ENCODE measurements at regions not wholly inside any gene's neighbourhood (a gene's known extent, or its start where the extent isn't known, plus 50 kb on each side); places are given as distances from the start of the nearest gene placed in this dataset.
"Not testable (repeated sequence)": the region's sequence is repeated elsewhere in the genome, so short reads cannot be mapped to it uniquely, and the experiment has no call there.

GRCh38 chr19:27892500-27892899 is 1320.5 kb downstream of the UQCRFS1 start:
- no peak for DNase-seq (ENCODE audit: low read depth)

DNA sequence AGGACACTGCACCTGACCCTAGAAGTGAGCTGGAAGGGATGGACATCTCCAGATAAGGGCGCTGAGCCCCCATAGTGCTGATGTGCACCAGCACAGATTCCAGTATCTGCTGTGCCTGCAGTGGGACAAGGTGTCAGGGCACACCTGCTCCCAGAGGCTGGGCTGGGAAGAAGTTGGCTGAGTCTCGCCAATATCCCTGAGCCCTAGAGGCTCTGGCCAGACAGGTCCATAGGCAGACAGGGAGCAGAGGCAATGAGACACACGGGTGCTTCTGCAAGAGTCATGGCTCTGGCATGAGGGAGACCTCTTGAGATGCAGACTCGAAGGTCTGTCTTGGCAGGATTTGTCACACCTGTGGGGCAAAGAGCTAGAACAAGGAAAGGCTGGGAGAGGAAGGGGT is 1321.5 kb downstream of the UQCRFS1 start:
- DNase-seq (ENCODE audit: low read depth) = no peak

GRCh38 chr19:27890696-27891095 is 1322.3 kb downstream of the UQCRFS1 start:
- DNase-seq (ENCODE audit: low read depth) = no peak

GRCh38 chr19:27890206-27890605 is 1322.7 kb downstream of the UQCRFS1 start:
- no peak for DNase-seq (ENCODE audit: low read depth)

GRCh38 chr19:27889156-27889555 is 1323.8 kb downstream of the UQCRFS1 start:
- DNase-seq (ENCODE audit: low read depth) = no peak

DNA sequence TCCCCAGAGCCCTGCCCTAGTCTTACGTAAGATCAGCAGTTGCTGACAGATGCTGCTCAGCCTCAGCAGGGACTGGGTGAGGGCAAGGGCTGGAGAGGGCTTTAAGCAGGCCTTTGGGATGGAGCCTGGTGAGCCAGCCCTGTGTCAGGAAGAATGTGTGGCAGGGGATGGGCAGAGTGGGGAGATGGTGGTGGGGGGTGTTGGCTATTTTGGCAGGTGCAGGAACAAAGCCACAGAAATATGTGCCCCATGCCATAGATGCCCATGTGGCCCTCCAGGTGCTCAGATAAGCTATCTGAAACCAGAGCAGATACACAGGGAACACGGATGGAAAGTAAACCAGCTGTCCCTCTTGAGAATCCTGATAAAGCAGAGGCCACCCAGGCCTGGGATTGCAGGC is 1325.0 kb downstream of the UQCRFS1 start:
- DNase-seq (ENCODE audit: low read depth) = no peak

- no peak for DNase-seq (ENCODE audit: low read depth)
These were observed 1327.6 kb downstream of the UQCRFS1 start for GRCh38 chr19:27885359-27885758.

- no peak for DNase-seq (ENCODE audit: low read depth)
These were observed 1328.6 kb downstream of the UQCRFS1 start for GRCh38 chr19:27884376-27884775.

DNA sequence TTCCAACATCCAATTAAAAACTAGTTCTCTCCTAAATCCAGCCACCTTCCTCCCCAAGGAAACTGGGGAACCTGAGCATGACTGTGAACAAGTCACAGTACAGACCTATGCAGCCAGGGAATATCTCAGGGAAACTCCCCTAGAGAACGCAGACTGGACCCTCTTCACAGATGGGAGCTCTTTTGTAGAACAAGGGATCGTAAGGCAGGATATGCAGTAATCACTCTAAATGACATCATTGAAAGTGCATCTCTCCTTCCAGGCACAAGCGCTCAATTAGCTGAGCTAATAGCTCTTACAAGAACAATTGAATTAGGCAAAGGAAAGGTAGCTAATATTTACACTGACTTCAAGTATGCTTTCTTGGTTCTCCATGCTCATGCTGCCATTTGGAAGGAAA is 1331.7 kb downstream of the UQCRFS1 start:
- DNase-seq (ENCODE audit: low read depth) = no peak

DNA sequence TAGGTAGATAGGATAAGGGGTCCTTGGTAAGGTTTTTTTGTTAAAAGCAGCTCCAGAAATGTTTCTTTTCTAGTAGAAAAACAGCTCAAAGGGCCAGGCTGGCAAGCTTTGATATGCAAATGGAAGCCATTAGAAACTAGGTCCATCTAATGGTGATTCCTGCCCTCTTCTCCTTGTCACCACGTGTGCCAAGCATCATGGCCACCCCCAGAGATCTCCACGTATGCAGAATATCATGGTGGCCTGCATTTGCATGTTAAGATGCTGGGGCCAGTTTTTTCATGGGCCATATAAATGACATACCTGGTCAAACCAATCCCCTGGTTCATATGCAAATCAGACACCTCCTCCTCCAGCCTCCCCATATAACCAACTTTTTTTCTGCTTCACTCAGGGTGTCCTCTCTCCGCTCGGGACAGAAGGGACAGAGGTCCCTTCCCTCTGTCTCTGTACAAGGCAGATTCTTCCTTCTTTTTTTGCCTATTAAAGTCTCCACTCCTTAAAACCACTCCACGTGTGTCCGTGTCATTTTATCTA is 1335.9 kb downstream of the UQCRFS1 start:
- DNase-seq (ENCODE audit: low read depth) = no peak

DNA sequence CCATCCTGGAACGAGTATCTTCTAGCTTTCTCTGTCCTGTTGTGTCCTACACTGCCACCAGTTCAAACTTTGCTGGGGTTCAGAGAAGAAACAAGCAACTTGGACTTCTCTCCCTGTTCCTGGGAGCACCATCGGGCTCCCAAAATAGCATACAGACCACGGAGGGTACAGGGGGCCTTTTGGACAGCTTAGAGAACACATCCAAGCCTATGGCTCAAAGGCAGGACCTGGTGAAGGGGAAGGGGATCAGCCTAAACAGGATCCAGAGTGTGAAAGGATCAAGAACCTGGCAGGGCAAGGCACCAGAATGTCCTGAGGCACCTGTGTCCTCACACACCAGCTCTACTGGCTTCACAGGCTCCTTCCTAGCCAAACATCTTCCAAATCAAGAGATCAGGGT is 1336.5 kb downstream of the UQCRFS1 start:
- DNase-seq (ENCODE audit: low read depth) = no peak

DNA sequence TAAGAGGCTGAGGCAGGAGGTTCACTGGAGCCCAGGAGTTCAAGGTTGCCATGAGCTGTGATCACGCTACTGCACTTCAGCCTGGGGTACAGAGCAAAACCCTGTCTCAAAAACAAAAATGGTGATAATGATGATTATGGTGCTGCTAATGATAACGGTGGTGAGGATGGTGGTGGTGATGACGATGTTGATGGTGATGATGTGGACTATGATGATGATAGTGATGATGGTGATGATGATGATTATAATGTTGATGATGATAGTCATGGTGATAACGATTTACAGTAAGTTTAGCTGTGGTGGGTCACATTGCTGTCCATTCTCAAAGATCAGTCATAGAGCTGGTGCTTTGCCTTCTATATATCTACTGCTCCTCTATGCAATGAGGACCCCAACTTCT is 1340.6 kb downstream of the UQCRFS1 start:
- DNase-seq (ENCODE audit: low read depth) = no peak

DNA sequence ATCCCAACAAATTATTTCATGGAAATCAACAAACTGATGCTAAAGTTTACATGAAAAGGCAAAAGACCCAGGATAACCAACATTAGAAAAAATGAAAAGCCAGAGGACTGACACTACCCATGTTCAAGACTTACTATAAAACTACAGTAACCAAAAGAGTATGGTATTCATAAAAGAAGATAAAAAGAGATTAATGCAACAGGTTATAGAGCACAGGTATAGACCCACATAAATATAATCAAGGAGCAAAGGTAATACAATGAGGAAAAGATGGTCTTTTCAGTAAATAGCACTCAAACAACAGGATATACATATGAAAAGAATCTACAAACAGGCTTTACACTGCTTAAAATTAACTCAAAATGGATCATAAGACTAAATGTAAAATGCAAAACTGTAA is 1342.7 kb downstream of the UQCRFS1 start:
- no peak for DNase-seq (ENCODE audit: low read depth)

DNA sequence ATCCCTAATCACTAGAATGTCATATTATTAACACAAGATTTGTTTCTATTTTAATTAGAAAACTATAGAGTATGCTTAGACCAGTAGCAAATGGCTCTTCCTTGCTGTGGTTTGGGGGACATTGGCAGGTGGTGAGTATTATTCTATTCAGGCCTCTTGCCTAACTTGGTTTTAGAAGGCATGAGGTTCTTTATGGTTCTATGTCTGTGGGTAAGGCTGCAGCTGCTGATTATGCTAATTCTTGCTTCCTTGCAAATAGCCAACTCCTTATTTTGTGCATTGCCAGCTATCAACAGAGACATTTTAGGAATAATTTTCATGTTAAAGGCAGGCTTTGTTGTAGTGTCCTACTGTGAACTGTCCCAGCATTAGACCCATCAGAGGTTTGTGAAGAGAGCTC is 1344.9 kb downstream of the UQCRFS1 start:
- DNase-seq (ENCODE audit: low read depth) = no peak

DNA sequence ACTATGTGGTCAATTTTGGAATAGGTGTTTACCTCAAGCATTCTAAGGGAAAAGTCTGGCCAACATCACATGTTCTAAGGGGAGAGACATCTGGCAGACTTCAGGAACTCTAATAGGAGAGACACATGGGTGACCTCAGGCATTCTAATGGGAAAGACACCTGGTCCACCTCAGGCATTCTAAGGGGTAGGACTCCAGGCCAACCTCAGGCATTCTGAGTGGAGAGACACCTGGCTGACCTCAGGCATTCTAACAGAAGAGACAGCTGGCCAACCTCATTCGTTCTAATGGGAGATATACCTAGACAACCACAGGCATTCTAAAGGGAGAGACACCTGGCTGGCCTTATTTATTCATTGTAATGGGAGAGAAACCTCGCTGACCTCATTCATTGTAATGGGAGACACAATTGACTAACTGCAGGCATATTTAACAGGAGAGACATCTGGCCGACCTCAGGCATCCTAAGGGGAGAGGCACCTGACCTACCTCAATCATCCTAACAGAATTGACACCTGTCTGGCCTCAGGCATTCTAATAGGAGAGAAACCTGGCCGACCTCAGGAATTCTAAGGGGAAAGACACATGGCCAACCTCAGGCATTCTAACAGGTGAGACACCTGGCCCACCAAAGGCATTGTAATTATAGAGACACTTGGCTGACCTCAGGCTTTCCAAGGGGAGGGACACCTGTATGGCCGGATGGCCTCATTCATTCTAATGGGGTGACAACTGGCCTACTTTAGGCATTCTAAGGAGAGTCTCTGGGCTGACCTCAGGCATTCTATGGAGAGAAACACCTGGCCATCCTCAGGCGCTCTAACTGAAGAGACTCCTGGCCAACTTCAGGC is 1346.8 kb downstream of the UQCRFS1 start:
- no peak for DNase-seq (ENCODE audit: low read depth)

DNA sequence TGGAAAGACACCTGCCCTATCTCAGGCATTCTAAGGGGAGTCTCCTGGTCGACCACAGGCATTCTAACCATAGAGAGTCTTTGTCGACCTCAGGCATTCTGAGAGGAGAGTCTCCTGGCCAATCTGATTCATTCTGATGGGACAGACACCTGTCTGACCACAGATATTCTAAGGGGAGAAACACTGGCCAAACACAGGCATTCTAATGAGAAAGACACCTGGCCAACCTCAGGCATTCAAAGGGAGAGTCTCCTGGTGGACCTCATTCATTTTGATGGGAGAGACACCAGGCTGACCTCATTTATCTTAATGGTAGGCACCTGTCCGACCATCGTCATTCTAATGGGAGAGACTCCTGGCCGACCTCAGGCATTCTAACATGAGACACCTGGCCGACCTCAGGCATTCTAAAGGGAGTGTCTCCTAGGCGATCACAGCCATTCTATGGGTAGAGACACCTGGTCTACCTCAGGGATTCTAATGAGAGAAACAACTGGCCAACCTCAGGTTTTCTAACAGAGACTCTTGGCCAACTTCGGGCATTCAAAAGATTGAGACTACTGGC is 1351.5 kb downstream of the UQCRFS1 start:
- no peak for DNase-seq (ENCODE audit: low read depth)

GRCh38 chr19:27860309-27860934 is 1352.5 kb downstream of the UQCRFS1 start:
- DNase-seq (ENCODE audit: low read depth) = no peak

DNA sequence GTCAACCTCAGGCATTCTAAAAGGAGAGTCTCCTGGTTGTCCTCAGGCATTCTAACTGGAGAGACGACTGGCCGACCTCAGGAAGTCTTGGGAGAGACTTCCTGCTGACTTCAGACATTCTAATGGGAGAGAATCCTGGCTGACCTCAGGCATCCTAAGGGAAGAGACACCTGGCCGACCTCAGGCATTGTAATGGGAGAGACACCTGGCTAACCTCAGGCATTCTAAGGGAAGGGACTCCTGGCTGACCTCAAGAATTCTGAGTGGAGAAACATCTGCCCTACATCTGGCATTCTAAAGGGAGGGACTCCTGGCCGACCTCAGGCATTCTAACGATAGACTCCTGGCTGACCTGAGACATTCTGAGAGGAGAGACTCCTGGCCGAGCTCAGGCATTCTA is 1353.3 kb downstream of the UQCRFS1 start:
- DNase-seq (ENCODE audit: low read depth) = no peak

GRCh38 chr19:27858981-27859581 is 1353.9 kb downstream of the UQCRFS1 start:
- DNase-seq (ENCODE audit: low read depth) = no peak

DNA sequence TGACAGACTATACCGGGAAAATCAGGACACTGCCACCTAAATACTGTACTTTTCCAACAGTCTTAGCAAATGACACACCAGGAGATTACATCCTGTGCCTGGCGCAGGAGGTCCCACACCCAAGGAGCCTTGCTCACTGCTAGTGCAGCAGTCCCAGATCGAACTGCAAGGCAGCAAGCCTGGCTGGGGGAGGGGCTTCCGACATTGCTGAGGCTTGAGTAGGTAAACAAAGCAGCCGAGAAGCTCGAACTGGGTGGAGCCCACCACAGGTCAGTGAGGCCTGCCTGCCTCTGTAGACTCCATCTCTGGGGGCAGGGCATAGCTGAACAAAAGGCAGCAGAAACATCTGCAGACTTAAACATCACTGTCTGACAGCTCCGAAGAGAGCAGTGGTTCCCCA is 1360.0 kb downstream of the UQCRFS1 start:
- not testable (repeated sequence) for DNase-seq (ENCODE audit: low read depth)

GRCh38 chr19:27851543-27852060 is 1361.3 kb downstream of the UQCRFS1 start:
- DNase-seq (ENCODE audit: low read depth) = no peak

GRCh38 chr19:27851002-27851481 is 1361.9 kb downstream of the UQCRFS1 start:
- DNase-seq (ENCODE audit: low read depth) = no peak

All from activated T-helper 1 cell treated with Interleukin-2 at 50 U/mL for 16 hours (primary cell).